Mammary epithelial cell (primary cell): ENCODE measurements at regions not wholly inside any gene's neighbourhood (a gene's known extent, or its start where the extent isn't known, plus 50 kb on each side); places are given as distances from the start of the nearest gene placed in this dataset.

Experiments
- EZH2 ChIP-seq: IDR thresholded peaks from 2 replicates; pipeline ENCODE4 v1.6.1; 2012; ENCODE audit warnings: low read length, inconsistent platforms, borderline replicate concordance
- TF ChIP-seq, protein P1 (sequence below), 2 donors: IDR thresholded peaks in 1 of 2; conservative IDR thresholded peaks in 1 of 2; 2 replicates each; pipeline ENCODE4 v1.5.1; 2011 to 2012; ENCODE audit warnings: inconsistent platforms in 2 of 2, low read length in 2 of 2, mild to moderate bottlenecking in 2 of 2, control low read depth in 1 of 2, low read depth in 1 of 2; ENCODE audit not compliant: insufficient read depth in 1 of 2; ENCODE audit errors: extremely low read depth in 1 of 2

DNA sequence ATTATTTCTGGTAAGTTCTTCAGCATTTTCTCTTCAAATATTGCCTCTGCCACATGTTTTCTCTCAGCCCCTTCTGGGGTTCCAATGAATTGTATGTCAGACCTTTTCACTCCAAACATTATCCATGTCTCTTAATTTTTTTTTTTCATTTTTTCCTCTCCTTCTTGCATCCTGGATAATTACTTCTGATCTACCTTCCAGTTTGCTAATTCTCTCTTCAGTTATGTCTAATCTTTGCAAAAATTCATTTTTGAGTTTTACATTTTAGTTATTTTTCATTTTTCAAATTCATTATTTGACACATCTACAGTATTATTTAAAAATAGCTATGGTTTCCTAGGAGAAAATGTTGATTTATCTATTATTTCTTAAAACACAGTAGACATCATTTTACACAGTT is 271.7 kb downstream of the TFAP2B start:
- TF ChIP-seq, protein P1, sequence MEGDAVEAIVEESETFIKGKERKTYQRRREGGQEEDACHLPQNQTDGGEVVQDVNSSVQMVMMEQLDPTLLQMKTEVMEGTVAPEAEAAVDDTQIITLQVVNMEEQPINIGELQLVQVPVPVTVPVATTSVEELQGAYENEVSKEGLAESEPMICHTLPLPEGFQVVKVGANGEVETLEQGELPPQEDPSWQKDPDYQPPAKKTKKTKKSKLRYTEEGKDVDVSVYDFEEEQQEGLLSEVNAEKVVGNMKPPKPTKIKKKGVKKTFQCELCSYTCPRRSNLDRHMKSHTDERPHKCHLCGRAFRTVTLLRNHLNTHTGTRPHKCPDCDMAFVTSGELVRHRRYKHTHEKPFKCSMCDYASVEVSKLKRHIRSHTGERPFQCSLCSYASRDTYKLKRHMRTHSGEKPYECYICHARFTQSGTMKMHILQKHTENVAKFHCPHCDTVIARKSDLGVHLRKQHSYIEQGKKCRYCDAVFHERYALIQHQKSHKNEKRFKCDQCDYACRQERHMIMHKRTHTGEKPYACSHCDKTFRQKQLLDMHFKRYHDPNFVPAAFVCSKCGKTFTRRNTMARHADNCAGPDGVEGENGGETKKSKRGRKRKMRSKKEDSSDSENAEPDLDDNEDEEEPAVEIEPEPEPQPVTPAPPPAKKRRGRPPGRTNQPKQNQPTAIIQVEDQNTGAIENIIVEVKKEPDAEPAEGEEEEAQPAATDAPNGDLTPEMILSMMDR (conservative IDR thresholded peaks at IDR 0.05 in 1 of 2, IDR thresholded peaks at IDR 0.05 in 1 of 2; ENCODE audit: extremely low read depth in 1 of 2, insufficient read depth in 1 of 2, low read depth in 1 of 2, low read length in 2 of 2): no peak
- TF ChIP-seq EZH2: no peak
